ENCODE measurements at regions not wholly inside any gene's neighbourhood (a gene's known extent, or its start where the extent isn't known, plus 50 kb on each side); places are given as distances from the start of the nearest gene placed in this dataset.
"Not testable (repeated sequence)": the region's sequence is repeated elsewhere in the genome, so short reads cannot be mapped to it uniquely, and the experiment has no call there.

- DNase-seq: no peak
Measured at GRCh38 chr7:88610942-88611341, 148.6 kb upstream of the ZNF804B start.

DNA sequence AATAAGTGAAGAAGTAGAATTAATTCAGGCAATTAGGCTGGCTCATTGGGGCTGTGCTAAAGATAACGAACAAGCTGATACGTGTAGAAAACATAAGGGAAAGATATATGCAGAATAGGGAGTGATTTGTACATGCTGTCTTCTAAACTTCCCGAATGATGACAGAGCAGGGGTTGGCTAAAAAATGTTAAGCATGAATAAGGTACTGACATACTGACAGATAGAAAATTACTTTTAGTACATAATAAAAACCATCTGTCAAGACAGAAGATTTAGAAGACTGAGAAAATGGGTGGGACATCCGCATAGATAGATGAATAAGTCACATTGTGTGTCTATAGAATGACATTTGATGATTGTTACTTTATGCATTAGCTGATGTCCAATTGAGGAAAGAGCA lies 158.8 kb upstream of the ZNF804B start:
- no peak for DNase-seq

DNA sequence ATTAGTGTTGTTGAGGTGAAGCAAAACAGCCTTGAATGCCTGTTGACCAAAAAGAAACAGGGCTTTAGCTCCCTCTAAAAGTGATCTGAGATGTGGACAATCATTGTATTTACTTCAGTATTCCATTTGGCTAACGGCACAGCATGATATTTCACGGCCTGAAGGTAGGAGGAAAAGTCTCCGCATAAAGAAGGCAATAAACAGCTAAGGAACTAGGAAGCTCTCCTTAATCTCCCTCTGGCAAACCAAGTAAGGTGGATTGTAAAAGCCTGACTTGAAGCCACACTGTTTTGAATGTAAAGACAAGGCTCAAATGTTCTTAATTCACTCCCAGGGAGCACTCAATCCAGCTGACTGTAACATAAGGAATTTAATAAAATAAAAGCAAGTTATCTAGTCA lies 160.0 kb upstream of the ZNF804B start:
- DNase-seq: no peak

DNA sequence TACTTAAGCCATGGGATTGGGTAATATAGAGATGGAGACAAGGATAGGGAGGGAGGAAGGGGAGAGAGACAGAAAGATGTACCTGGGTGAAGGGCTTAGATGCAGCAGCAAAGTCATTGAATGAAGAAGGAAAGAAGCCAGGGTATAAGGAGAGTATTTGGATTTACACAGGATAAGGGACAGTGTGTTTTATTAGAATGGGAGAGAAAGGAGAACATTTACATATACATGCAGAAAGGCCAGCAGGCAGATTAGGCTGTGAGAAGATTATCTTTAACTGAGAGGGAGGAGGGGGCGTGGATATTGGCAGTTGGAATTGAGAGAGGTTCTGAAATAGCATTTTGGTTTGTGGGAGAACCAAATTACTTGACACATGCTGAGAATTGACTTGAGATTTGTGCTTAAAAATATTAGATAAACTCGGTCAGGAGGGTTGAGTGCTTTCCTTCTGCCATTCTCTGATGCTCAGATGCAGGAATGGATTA lies 161.5 kb upstream of the ZNF804B start:
- no peak for DNase-seq

GRCh38 chr7:88590963-88591362 lies 168.5 kb upstream of the ZNF804B start:
- DNase-seq: no peak

DNA sequence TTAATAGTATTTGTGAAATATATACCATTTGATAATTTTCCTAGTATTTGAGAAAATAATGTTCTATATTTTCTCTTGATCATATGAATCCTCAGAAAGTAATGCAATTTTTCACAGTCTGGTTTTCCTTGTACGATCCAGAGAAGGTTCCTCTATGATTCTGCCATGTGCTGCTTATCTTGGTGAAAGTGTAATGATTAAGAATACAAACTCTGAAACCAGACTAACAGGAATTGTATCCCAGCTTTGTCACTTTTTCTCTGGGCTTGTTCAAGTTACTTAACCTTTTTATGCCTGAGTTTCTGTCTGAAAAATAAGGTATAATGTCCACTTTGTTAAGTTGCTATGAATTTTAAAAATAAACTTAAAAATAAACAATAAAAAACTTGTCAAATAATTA lies 169.6 kb upstream of the ZNF804B start:
- DNase-seq: no peak

DNA sequence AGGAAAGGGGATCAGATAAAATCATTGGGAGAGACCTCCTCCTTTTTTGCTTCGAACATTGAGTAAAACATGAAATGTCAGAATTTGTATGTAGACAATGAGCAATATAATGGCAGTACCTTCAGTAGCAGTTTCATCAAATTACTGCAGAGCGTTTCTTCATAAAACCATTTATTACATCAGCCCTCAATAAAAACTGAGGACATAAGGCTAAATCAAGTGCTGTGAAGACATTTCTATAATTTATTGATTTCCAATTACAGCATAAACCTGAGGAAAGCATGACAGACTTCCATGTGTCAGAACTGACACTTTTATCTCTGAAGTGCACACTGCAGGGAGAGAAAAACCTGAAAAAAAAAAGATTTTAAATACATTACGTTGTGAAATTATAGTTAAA lies 172.6 kb upstream of the ZNF804B start:
- no peak for DNase-seq

DNA sequence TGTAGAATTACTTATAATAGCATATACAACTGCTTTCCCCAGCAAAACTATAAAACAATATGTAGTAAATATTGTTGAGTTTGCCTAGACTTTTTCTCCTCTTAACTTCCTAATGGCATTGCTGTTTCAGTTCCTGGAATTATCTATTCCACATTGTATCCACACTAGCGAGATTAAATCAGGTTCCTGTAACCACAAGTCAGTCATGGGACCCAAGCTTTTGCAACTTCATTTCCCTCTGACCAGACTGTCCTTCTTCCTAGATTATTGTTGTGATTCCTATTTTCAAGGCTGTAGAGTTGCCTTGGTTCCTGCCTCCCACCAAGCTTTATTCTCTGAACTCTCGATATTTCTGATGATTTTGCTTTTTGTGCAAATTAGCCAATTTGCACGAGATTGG lies 173.3 kb upstream of the ZNF804B start:
- no peak for DNase-seq

GRCh38 chr7:88576720-88577119 lies 182.8 kb upstream of the ZNF804B start:
- DNase-seq: no peak

GRCh38 chr7:88566162-88566729 lies 193.3 kb upstream of the ZNF804B start:
- no peak for DNase-seq

GRCh38 chr7:88565401-88565800 lies 194.1 kb upstream of the ZNF804B start:
- no peak for DNase-seq

DNA sequence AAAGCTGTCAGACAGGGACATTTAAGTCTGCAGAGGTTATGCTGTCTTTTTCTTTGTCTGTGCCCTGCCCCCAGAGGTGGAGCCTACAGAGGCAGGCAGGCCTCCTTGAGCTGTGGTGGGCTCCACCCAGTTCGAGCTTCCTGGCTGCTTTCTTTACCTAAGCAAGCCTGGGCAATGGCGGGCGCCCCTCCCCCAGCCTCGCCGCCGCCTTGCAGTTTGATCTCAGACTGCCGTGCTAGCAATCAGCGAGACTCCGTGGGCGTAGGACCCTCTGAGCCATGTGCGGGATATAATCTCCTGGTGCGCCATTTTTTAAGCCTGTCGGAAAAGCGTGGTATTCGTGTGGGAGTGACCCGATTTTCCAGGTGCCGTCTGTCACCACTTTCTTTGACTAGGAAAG lies 203.1 kb upstream of the ZNF804B start:
- DNase-seq: not testable (repeated sequence)

DNA sequence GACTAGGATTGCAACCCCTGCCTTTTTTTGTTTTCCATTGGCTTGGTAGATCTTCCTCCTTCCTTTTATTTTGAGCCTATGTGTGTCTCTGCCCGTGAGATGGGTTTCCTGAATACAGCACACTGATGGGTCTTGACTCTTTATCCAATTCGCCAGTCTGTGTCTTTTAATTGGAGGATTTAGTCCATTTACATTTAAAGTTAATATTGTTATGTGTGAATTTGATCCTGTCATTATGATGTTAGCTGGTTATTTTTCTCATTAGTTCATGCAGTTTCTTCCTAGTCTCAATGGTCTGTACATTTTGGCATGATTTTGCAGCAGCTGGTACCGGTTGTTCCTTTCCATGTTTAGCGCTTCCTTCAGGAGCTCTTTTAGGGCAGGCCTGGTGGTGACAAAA lies 204.7 kb upstream of the ZNF804B start:
- DNase-seq: not testable (repeated sequence)

- DNase-seq: no peak
Measured at GRCh38 chr7:88548399-88548798, 211.1 kb upstream of the ZNF804B start.

- DNase-seq: peak; percentile 1
Measured at GRCh38 chr7:88546808-88547207, 212.7 kb upstream of the ZNF804B start.

- DNase-seq: no peak
Measured at GRCh38 chr7:88545663-88546062, 213.8 kb upstream of the ZNF804B start.

- no peak for DNase-seq
Measured at GRCh38 chr7:88540012-88540411, 219.5 kb upstream of the ZNF804B start.

DNA sequence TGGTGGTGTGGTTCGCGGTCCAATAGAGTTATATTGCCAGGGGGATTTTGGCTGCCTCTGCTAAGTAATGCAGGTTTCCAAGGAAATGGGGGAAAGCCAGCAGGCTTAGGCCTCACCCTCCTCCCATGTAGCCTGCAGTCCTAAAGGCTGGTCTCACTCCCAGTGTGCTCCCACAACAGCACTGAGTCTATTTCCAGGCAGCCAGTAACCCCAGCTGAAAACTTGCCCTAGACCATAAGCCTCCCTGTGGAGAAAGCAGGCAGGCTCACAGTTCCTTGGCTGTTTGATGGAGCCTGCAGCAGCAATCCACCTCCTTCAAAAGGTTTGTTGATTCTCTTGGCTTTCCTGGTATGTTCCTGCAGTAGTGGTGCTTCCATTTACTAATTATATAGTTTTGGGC lies 220.0 kb upstream of the ZNF804B start:
- no peak for DNase-seq

- no peak for DNase-seq
Measured at GRCh38 chr7:88523645-88524044, 217.0 kb upstream of the STEAP4 start.

DNA sequence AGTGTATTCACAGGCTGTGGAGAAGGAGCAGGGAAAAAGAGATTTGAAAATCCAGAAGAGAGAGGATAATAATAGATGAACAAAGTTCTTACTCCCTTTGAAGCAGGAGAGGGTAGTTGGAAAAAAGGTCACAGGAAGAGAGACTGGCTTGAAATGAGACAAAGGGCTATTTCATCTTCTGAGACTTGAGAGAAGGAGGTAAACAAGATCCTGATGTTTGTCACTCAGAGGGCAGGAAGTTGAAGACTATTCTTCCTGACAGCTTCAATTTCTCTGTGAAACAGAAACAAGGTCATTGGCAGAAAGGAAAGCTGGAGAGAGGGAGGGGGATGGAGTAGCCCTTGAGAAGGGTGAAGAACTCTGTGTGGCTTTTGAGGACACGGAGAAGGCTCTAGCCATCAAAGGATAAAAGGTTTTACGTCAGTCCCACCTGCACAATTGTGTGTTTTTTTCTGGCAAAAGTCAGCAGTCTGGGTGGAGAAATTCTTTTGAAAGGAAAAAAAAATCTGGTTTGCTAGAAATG lies 216.1 kb upstream of the STEAP4 start:
- DNase-seq: no peak

DNA sequence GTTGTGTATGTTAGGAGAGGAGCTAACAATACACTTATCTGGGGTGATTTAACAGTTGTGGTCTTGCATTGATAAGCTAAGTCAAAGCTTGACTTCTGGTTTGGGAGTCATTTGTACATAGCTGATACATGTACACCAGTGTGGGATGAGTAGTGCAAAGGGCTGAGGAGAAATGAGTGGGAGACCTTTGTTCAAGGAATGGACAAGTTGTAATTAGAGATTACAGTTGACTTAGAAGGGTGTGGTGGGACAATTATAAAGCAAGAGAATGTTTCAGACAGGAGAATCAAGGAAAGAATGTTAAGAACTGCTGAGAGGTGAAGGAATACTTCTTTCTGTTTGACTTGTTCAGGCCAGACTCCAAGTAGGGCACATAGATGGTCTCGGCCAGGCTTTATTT lies 209.7 kb upstream of the STEAP4 start:
- no peak for DNase-seq

GRCh38 chr7:88515301-88515700 lies 208.6 kb upstream of the STEAP4 start:
- DNase-seq: no peak

GRCh38 chr7:88509341-88509740 lies 202.6 kb upstream of the STEAP4 start:
- DNase-seq: no peak

- peak; percentile 1 for DNase-seq
Measured at GRCh38 chr7:88500131-88500530, 193.4 kb upstream of the STEAP4 start.

All from fibroblast of skin of right quadriceps (primary cell).